Activated naive CD8-positive, alpha-beta T cell treated with anti-CD3 and anti-CD28 coated beads, Interleukin-2, amount 10 ng/mL, durations not matched to agents 7 days and 5 days (primary cell): ENCODE measurements at regions not wholly inside any gene's neighbourhood (a gene's known extent, or its start where the extent isn't known, plus 50 kb on each side); places are given as distances from the start of the nearest gene placed in this dataset.
A peak's percentile ranks its signal among the peaks of the same experiment; 100 is the strongest.

ENCODE experiments used
- ATAC-seq: fragments of 150-1000 bp; cut with Tn5 transposase; one replicate; pipeline ENCODE4 v1.10.0; 2021; ENCODE audit warnings: low read depth, moderate library complexity
- POLR2A ChIA-PET: fragments of 350-600 bp; sonication (Branson Sonifier 250); formaldehyde crosslinking; loops from one replicate; lab custom pipeline; 2021; ENCODE audit warnings: antibody characterized with exemption; lab: Charles Lee
- DNase-seq: peaks from one replicate; pipeline ENCODE4 v3.0.0; 2021
- H3K27ac Mint-ChIP-seq: one replicate; pipeline ENCODE4 v1.8.0; 2022; ENCODE audit warnings: mild to moderate bottlenecking, mixed read lengths
- H3K27me3 Mint-ChIP-seq: one replicate; pipeline ENCODE4 v1.8.0; 2022; ENCODE audit warnings: mild to moderate bottlenecking, moderate library complexity, mixed read lengths
- H3K36me3 Mint-ChIP-seq: one replicate; pipeline ENCODE4 v1.8.0; 2021; ENCODE audit warnings: mild to moderate bottlenecking, mixed read lengths
- H3K4me1 Mint-ChIP-seq: one replicate; pipeline ENCODE4 v1.8.0; 2021; ENCODE audit warnings: mixed read lengths
- H3K4me3 Mint-ChIP-seq: one replicate; pipeline ENCODE4 v1.8.0; 2022; ENCODE audit warnings: mild to moderate bottlenecking, moderate library complexity, mixed read lengths
- H3K9me3 Mint-ChIP-seq: one replicate; pipeline ENCODE4 v1.8.0; 2021; ENCODE audit warnings: mixed read lengths

- POLR2A ChIA-PET: interaction anchor here (1.0 to 2.0 kb wide), 4 partner anchors 13 to 86 kb away, joined by 3 to 11 read pairs (median 6); partner anchors contain the start of gene CDC42EP3
- Mint-ChIP-seq H3K4me3 (peak overlapping the region; percentile 33), H3K36me3 (peaks cover 4% of the 10 kb centered on the region), H3K4me1 (peaks cover 65% of the 10 kb centered on the region), H3K9me3 (no peaks in the 10 kb centered on the region), H3K27ac (peak overlapping the region; percentile 72), H3K27me3 (no peaks in the 10 kb centered on the region)
- ATAC-seq (peak; percentile 84), DNase-seq (peak; percentile 48)
Observed at GRCh38 chr2:37585982-37586621, 85.3 kb downstream of the CDC42EP3 start.

- H3K27ac Mint-ChIP-seq: peak overlapping the region; percentile 72
- DNase-seq (no peak), ATAC-seq (no peak)
- H3K9me3 Mint-ChIP-seq: no peaks in the 10 kb centered on the region
- peaks cover 4% of the 10 kb centered on the region for H3K36me3 Mint-ChIP-seq
- POLR2A ChIA-PET: interaction anchor here (1.0 to 2.0 kb wide), 3 partner anchors 13 to 39 kb away, joined by 3 to 11 read pairs (median 8); no protein-coding TSS in a partner anchor
- peak overlapping the region; percentile 33 for H3K4me3 Mint-ChIP-seq
- peaks cover 66% of the 10 kb centered on the region for H3K4me1 Mint-ChIP-seq
- no peaks in the 10 kb centered on the region for H3K27me3 Mint-ChIP-seq
Observed at GRCh38 chr2:37586663-37587317, 84.7 kb downstream of the CDC42EP3 start.

GRCh38 chr2:37587817-37588216, 83.6 kb downstream of the CDC42EP3 start:
- Mint-ChIP-seq H3K27ac (no peak overlapping the region), H3K27me3 (no peaks in the 10 kb centered on the region), H3K4me3 (no peak overlapping the region)

GRCh38 chr2:37588316-37588777, 83.1 kb downstream of the CDC42EP3 start:
- DNase-seq (no peak), ATAC-seq (no peak)
- POLR2A ChIA-PET: interaction anchor here (1.0 kb wide), 1 partner anchor 84 kb away, joined by 3 read pairs; the partner anchor contains the start of gene CDC42EP3
- Mint-ChIP-seq H3K4me1 (peaks cover 57% of the 10 kb centered on the region), H3K27me3 (no peaks in the 10 kb centered on the region), H3K4me3 (no peak overlapping the region), H3K9me3 (no peaks in the 10 kb centered on the region), H3K36me3 (peaks cover 4% of the 10 kb centered on the region), H3K27ac (no peak overlapping the region)

More at GRCh38 chr2:37587817-37588216, 83.6 kb downstream of the CDC42EP3 start:
- ATAC-seq (no peak), DNase-seq (no peak)
- Mint-ChIP-seq H3K9me3 (no peaks in the 10 kb centered on the region), H3K4me1 (peaks cover 62% of the 10 kb centered on the region), H3K36me3 (peaks cover 4% of the 10 kb centered on the region)
- POLR2A ChIA-PET: interaction anchor here (2.0 kb wide), 1 partner anchor 38 kb away, joined by 8 read pairs; no protein-coding TSS in a partner anchor

- H3K4me3 Mint-ChIP-seq: no peak overlapping the region
- no peaks in the 10 kb centered on the region for H3K36me3 Mint-ChIP-seq
- H3K27ac Mint-ChIP-seq: no peak overlapping the region
- POLR2A ChIA-PET: interaction anchor here (1.0 kb wide), 1 partner anchor 83 kb away, joined by 3 read pairs; the partner anchor contains the start of gene CDC42EP3
- no peak for DNase-seq
- H3K9me3 Mint-ChIP-seq: peaks cover 3% of the 10 kb centered on the region
- no peak for ATAC-seq
- H3K27me3 Mint-ChIP-seq: no peaks in the 10 kb centered on the region
- peaks cover 50% of the 10 kb centered on the region for H3K4me1 Mint-ChIP-seq
Observed at GRCh38 chr2:37589298-37589697, 82.1 kb downstream of the CDC42EP3 start.

GRCh38 chr2:37590119-37590571, 81.3 kb downstream of the CDC42EP3 start:
- Mint-ChIP-seq H3K4me1 (peaks cover 47% of the 10 kb centered on the region), H3K36me3 (peaks cover 3% of the 10 kb centered on the region), H3K9me3 (peaks cover 6% of the 10 kb centered on the region), H3K27me3 (no peaks in the 10 kb centered on the region), H3K27ac (no peak overlapping the region), H3K4me3 (no peak overlapping the region)
- ATAC-seq (no peak), DNase-seq (no peak)
- POLR2A ChIA-PET: no interaction called here
